Body of pancreas (tissue), 4 donors: ENCODE measurements at regions not wholly inside any gene's neighbourhood (a gene's known extent, or its start where the extent isn't known, plus 50 kb on each side); places are given as distances from the start of the nearest gene placed in this dataset.

ENCODE experiments used
- POLR2A ChIP-seq, 3 donors: fragments of 450-650 bp; IDR thresholded peaks; one replicate each; pipeline ENCODE4 v1.6.1; 2016; ENCODE audit warnings: antibody characterized with exemption in 3 of 3, mild to moderate bottlenecking in 2 of 3
- TF ChIP-seq, protein P1 (sequence below), 7 experiments: fragments of 450-650 bp in 4 of 7; fragments of 200-600 bp in 3 of 7; sonication (generic) in 3 of 7; IDR thresholded peaks; one replicate each; pipeline ENCODE4 v1.5.1; 2016 to 2019; ENCODE audit warnings: antibody characterized with exemption in 7 of 7

DNA sequence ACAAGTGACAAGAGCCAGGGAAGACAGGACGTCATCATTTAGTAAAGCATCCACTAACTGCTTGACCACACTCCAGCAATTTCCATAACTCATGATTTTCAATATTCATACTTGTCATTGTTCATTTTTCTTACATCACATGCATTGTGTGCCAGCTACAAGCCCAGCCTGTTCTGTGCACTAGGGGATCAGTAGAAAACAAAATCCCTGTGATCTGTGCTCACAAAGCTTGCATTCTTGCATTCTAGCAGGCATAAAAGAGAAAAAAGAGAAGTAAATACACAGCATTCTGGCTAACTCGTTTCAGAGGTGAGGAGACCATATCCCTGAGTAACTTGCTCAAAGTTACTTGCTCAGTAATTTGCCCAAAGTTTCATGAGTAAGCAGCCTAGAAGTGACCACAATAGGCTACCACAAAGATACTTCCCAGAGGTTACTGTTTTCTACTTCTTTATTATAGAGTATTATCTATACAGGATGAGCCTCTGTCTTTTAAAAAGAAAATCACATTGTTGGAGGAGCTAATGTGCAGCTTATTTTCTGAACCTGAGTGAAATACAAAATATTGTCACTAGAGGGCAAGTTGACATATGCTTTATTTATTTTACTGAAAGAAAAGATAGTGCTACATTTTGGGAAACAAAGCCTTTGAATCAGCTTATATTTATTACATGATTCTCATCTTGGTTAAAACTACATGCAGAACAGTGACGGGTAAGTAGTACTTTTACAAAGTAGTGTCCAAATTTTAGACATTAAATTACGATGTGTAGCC lies 701.4 kb upstream of the LMCD1 start:
- TF ChIP-seq, protein P1, sequence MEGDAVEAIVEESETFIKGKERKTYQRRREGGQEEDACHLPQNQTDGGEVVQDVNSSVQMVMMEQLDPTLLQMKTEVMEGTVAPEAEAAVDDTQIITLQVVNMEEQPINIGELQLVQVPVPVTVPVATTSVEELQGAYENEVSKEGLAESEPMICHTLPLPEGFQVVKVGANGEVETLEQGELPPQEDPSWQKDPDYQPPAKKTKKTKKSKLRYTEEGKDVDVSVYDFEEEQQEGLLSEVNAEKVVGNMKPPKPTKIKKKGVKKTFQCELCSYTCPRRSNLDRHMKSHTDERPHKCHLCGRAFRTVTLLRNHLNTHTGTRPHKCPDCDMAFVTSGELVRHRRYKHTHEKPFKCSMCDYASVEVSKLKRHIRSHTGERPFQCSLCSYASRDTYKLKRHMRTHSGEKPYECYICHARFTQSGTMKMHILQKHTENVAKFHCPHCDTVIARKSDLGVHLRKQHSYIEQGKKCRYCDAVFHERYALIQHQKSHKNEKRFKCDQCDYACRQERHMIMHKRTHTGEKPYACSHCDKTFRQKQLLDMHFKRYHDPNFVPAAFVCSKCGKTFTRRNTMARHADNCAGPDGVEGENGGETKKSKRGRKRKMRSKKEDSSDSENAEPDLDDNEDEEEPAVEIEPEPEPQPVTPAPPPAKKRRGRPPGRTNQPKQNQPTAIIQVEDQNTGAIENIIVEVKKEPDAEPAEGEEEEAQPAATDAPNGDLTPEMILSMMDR (IDR thresholded peaks at IDR 0.05): peak in 3 of 7 experiments; percentile 6 to 21 (median 10)
- TF ChIP-seq POLR2A (IDR thresholded peaks at IDR 0.05): no peak
